Anterior cingulate cortex (tissue), 58 donors: ENCODE measurements at regions not wholly inside any gene's neighbourhood (a gene's known extent, or its start where the extent isn't known, plus 50 kb on each side); places are given as distances from the start of the nearest gene placed in this dataset.

Experiments
- DNase-seq, 58 donors: peaks; one replicate each; lab custom pipeline; 2025; lab: John Stamatoyannopoulos, UW

DNA sequence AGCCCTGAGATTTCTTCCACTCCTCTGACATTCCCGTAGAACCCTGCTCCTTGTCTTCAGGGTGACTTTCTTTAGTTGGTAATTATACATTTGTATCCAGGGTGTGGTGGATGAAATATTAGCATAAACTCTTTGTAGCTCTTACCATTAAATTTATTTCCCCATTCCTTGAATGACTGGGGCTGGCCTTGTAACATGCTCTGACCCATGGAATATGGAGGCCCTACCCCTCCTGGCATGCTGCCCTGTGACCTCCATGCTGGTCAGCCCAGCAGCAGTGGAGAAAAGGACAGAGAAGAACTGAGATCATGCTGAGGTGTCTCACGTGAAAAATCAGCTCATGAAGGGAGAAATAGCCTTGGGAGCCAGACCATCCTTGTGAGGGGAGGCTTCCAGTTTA is 96.1 kb upstream of the PROK2 start:
- no peak for DNase-seq

DNA sequence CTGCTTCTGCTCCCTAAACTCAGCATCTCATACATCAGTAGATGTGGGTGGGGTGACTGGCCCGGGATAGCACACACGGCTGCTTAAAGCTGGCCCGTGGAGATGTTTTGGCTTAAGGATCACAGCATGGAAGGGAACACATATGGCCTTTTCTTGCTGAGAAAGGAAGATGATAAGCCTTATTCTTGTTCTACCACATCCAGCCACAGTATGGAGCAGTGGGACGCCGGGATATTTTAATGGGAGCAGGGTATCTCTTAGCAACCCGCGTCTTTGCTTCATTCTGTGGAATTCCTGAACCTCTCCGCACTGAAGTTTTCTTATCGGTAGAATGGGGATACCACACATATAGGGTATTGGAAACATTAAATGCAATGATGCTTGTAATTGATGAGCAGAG is 94.1 kb upstream of the PROK2 start:
- no peak for DNase-seq

DNA sequence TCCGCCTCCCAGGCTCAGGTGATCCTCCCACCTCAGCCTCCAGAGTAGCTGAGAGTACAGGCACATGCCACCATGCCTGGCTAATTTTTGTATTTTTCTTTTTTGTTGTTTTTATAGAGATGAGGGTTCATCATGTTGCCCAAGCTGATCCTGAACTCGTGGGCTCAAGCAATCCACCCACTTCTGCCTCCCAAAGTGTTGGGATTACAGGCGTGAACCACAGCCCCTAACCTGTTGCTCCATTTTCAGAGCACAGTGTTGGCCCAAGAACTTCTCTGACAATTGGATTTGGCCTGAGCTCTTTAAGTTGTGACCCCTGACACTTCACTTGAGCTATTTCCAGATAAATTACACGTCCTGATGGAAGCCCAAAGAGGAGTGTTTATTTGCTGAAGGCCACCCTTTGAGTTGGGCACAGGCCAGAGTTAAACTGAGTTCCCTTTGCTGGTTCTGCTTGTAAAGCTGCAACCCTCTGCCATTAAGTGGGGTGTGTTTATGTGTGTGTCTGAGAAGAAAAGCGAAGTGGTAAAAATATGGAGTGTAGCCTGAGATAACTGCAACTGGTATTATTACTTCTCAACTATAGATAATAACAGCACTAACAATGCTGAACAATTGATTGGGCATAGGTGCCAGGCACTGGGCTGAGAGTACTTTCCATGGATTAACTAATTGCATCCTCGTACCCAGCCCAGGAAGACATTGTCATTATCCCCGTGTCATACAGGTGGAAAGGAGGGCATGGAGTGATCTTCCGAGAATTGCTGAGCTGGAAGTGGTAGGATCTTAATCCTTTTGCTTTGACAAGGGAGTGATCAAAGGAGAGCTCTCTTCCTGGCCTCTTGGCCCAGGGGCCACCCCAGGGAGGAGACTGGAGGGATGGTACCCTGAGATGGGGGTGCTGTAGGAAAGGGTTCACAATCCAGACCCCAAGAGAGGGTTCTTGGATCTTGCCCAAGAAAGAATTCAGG is 91.5 kb upstream of the PROK2 start:
- DNase-seq = no peak

DNA sequence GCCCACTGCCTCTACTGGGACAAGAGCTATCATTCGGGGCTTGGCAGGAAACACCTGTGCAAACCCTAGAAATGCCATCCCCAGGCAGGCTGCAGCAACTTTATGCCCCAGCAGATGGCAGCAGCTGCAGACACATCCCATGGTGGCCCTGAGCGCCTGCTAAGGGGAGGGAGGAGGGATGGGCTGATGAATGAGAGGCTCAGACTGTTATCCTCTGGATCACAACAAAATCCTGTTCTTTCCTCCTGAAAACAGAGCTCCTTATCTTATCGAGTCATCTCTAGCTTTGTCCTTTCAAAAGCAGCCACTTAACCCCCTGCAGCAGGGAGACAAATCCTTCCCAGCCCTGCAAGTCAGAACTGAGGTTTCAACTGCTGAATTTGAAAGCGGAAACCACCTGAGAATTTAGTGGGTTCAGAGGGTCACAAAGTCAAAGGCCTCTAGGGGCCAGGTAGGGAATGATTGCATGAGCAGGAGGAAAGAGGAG is 90.6 kb upstream of the PROK2 start:
- DNase-seq = peak in 56 of 58 donors; percentile 13 to 82 (median 60)

DNA sequence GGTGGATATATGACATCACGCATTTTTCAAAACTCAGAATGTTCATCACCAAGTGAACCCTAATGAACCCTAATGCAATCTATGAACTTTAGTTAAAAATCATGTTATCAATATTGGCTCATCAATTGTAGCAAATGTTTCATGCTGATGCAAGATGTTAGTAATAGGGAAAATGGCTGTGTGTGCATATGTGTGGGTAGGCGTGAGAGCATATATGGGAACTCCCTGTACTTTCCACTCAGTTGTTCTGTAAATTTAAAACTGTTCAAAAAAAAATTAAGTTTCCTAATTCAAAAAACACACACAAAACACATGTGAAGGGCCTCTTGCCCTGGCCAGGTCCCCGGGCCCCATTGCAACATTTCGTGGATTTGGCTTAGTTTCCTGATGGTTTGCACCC is 89.7 kb upstream of the PROK2 start:
- DNase-seq = no peak

DNA sequence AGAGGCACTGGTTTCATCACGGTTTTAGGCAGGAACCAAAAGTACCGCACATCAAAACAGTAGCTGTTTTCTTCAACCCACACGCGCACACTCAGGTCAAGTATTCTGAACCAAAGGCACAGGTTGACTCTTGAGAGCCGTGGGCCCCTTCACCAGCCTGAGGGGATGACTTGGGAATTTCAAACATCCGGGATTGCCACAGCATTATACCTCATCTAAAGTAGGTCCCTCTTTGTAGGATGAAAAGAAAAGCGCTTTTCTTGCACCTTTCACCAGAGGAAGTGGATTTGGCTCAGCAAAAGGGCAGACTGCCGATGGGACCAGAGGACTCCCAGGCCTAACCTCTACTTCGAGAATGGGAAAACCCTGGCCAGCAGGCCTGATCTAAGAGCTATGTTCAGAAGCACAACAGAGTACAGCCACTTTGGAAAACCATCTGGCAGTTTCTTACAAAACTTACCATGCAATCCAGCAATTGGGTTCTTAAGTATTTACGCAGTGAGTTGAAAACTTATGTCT is 88.2 kb upstream of the PROK2 start:
- DNase-seq = no peak

DNA sequence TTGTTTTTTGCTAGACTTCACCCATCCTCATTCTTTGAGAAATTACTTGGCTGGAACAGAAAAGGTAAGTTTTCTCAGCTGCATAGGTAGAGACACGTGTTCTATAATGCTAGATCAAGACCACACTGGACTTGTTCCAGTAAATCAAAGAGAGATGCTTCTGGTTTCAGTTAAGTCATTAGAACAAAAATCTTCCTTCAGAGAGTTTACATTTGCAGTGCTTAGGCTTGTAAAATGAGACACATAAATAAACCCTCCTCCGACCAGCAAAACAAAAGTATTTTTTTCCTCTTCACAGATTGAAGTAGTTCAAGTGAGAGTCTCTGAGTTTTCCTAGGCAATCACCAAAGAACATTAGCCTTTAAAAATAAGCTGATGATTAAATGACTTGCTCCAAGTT is 87.3 kb upstream of the PROK2 start:
- no peak for DNase-seq

DNA sequence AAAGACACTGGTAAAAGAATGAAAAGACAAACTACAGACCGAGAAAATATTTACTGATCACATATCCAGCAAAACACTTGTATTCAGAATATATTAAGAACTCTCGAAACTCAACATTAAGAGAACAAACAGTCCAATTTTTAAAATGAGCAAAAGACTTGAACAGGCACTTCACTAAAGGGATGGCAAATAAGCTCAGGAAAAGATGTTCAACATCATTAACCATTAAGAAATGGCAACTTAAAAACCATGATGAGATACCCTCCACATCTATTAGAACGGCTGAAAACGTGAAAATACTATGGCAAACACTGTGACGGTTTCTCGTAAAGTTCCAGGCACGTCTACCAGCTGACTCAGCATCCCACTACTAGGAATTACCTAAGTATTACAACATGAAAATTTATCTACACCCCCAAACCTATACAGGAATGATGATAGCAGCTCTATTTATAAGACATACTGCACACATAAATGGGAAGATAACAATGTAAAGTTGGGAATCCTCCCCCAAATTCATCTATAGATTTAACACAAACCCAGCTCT is 86.1 kb upstream of the PROK2 start:
- no peak for DNase-seq

DNA sequence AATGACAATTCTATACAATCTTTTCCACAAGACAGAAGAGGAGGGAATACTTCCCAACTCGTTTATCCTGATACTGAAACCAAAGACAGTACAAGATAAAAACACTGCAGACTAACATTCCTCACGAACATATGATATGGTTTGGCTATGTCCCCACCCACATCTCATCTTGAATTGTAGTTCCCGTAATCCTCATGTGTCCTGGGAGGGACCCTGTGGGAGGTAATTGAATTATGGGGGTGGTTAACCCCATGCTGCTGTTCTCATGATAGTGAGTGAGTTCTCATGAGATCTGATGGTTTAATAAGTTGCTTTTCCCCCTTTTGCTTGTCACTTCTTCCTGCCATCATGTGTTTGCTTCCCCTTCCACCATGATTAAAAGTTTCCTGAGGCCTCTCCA is 83.9 kb upstream of the PROK2 start:
- DNase-seq = no peak

DNA sequence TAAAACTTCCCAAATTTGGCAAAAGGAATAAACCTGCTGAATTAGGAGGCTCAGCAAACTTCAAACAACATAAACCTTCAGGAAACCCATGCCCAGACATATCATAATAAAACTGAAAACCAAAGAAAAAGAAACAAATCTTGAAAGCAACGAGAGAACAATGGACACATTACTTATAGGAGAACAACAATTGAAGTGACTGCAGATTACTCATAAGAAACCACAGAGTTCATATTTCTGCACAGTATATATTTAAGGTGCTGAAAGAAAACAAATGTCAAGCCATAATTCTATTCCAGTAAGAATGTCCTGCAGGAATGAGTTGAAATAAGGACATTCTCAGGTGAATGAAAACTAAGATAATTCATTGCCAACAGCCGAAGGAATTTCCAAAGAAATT is 80.8 kb upstream of the PROK2 start:
- DNase-seq = no peak

DNA sequence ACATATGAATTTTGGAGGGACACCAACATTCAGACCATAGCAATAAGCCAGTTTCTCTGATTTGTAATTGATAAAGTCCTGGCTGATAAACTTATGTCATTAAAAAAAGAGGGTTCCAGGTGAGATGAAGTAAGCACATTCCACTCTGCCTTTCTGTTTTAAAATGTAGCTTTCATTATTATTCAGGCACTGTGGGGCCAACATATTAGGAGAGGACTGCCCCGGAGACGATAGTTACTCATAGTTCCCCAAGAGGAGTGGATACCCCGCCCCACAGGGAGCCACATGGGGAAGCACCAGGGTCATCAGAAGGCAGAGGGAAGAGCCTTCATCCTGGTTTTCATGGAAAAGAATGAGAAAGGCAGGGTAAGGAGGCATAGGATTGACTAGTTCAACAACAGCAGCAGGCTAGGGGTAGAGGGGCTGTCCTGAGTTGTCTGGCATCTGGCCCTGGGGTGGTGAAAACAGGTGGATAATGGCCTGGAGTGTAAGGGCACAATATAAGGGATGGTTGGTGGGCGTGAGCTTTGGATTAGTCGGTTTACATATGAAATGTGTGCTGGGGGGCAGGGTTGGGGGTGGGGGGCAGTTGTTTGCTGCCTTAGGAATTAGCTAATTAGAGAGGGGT is 78.7 kb upstream of the PROK2 start:
- no peak for DNase-seq

DNA sequence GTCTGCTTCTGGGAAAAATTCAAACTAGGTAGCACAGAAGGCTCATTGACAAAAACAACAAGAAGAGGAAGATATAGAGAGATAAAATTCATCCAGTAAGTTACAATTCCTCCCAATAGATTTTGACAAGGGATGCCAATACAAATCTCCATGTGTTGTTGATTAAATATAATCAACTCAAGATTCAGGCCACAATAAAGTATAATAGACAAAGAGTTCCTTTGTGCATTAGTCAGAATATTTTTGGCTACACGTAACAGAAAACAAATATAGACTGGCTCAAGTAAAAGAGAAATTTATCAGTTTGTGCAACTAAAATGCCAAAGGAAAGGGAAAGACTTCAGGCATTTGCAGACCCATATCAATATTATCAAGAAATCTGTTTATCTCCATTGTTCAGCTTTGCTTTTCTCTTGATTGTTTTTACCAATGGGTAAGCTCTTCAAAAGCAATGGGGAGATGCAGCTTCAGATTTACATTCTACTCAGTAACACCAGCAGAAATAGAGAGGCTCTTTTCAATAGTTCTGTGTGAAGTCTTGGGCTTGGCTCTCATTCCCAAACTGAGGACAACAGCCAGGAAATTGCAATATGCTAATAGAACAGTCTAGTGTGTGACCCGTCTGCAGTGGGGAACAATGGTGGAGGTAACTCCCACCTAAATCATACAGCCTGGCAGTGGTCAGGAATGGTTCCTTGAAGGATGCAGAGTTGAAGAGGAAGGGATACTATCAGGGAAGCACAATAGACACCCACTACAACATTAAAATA is 77.6 kb upstream of the PROK2 start:
- no peak for DNase-seq

DNA sequence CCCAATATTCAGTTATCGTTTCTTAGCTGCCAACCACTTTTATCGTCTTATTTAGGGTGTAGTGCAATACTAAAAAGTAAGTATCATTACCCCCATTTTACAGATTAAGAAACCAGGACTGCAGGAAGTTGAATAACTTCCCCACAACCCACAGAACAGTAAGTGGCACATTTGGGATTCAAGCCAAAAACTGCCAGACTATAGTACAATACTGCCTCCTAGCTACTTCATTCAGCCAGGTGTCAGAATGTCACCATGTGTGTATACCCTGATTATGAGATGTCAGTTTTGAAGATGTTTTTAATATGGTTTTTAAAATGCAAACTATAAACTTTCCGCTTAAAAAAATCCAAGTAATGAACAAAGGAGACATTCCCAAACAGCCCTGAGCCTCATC is 74.2 kb upstream of the PROK2 start:
- peak in 4 of 58 donors; percentile 2 to 8 (median 6) for DNase-seq

DNA sequence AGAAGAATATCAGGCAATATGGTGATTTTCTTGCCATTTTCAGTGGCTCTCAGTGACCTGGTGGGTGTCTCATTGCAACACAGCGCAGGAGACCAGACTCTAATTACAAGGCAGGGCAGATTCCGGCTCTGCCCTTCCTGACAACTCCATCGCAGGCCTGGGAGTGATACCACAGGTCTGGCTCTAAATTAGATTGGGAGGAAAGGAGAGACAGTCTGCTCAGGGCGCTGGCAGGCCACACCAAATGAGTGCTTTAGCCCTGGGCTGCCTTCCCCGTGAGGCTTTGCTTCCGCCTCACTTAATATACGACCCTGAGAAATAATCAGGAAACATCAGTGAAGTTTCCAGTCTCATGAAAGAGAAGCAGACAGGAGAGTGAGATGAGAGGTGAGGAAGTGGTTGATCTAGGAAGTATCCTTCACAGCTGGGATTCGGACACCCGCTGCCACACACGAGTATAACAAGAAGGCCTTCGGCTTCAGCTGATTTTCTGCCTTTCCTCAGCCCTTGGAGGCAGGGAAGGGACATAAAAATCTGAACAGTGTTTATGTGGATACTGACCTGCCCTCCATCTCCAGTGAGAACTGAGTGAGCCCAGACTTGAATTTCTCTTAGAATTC is 73.7 kb upstream of the PROK2 start:
- DNase-seq = no peak

DNA sequence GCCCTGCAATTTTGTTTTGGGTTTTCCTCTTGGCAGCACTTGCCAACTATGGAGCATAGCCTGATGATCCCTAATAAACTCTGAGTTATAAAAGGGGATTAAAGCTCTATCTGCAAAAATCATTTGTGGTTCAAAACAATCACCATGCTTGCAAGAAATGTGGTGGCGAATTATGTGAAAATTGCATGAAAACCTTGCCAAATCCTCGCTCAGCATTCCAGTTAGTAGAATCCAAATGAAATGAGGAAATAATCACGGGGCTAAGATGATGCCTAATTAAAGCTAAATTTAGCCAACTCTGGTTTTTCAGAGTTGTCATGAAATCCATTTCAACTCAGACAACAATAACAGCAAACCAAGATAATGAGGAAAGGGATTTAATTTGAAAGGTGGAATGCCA is 73.0 kb upstream of the PROK2 start:
- no peak for DNase-seq

DNA sequence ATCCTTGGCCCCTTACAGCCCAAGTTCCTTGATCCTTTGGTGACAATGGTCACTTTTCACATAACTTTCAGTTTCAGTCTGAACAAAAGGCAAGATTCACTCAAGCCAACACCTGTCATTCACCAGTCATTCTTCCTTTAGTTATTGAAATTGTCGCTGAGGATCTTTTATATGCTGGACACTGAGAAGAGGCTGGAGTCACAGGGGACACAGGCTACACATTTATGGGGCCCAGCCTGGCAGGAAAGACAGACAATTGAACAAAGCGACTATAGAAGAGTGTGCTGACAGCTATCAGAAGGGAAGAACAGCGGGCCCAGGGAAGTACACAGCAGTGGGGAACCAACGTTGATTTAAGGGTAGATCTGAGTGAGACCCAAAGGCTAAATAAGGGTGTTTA is 69.8 kb upstream of the PROK2 start:
- peak in 2 of 58 donors; percentile 11 to 15 for DNase-seq

DNA sequence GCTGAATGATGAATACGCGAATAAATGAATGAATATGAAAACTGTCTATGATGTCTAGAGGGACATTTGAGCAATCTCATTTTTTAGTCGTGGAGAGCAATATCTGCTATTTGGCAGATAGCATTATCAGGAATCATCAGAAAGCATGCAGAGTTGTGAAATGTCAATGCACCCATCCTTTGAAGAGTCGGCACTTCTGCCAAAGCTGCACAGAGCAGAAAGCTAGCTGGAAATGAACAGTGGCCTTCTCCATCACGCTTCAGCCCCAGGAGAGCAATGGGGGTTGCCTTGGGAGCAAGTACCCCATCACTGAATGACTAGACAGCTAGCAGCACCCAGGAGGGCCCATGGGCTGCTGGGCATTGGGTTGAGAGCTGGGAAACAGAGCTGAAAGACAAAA is 69.1 kb upstream of the PROK2 start:
- no peak for DNase-seq

DNA sequence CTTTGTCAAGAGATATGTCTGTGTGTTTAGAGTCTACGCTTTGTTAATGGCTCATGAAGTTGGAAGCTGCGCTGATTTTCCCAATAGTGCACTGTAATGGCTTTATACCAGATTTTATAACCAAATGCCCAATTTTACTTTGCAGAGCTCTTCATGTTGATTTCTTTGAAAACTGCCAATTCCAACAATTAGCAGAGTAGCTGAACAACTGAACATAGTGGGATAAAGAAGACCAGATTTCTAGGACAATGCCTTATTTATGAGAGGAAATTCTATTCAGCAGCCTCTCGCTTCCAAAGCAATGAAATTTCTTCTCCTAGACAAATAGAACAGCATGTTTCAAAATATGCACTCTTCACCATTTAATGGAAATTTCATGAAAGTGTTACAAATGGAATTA is 66.9 kb upstream of the PROK2 start:
- no peak for DNase-seq

DNA sequence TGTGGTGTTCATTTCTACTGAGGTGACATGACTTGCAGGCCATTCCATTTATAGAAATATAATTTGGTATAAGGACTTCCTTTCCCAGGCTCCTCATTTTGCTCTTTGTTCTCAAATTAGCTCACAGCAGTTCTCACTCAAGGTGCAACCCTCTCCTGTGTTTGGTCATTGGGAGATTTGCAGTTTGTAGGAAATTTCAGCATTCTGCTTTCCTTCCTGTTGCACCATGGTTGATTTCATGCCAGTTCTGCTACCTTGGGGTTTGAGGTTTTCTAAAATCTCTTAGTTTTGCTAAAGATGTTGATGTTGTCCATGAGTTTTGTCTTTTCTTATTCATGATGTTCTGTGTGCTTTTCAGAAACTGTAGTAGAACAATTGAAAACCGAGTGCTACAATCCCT is 65.7 kb upstream of the PROK2 start:
- DNase-seq = no peak

DNA sequence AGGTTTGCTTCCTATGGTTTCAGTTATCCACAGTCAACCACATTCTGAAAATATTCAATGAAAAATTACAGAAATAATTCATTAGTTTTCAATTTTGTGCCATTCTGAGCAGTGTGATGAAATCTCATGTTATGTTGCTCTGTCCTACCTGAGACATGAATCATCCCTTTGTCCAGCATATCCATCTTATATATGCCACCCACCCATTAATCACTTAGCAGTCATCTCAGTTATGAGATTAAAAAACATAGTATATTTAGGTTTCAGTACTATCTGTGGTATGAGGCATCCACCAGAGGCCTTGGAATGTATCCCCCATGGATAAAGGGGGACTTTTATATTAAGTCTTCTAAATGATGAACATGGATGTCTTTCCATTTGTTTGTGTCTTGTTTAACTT is 64.7 kb upstream of the PROK2 start:
- no peak for DNase-seq
